ENCODE measurements at regions not wholly inside any gene's neighbourhood (a gene's known extent, or its start where the extent isn't known, plus 50 kb on each side); places are given as distances from the start of the nearest gene placed in this dataset.

DNA sequence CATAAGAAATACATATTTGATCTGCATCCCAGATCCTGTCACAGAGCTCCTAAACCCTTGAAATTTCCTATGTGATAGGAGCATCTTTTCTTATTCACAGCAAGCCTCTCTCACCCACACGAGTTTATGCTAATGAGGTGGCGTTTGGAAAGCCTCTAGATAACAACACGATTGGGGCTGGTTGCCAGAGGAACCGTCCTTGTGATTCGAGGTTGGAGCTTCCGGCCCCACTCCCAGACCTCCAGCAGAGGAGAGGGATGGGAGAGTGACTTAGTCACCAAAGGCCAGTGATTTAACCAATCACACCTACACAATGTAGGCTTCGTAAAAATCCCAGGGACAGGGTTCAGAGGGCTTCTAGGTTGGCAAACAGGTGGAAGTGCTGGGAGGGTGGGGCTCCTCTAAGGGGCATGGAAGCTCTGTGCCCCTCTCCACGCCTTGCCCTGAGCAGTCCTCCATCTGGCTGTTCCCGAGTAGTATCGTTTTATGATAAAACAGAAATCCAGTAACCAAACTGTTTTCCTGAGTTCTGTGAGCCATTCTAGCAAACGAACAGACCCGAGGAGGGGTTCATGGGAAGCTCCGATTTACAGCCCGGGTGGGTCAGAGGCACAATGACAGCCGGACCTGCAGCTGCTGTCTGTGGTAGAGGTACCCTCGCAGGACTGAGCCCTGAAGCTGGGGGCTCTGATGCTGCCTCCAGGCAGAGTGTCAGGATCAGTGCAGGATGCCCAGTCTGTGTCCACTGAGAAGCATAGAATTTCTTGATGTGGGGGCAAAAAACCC, 238.1 kb upstream of the ARID1B start:
- ATAC-seq (no peak), DNase-seq (no peak)
- Mint-ChIP-seq H3K4me3 (no peak overlapping the region), H3K27me3 (no peaks in the 10 kb centered on the region), H3K36me3 (ENCODE audit: low read depth) (no peaks in the 10 kb centered on the region), H3K9me3 (ENCODE audit: low read depth) (no peaks in the 10 kb centered on the region), H3K27ac (no peak overlapping the region), H3K4me1 (no peaks in the 10 kb centered on the region)
- intact Hi-C loops (cut with DNase I, micrococcal nuclease): no loop called here
- ChIA-PET POLR2A (no interaction called here), CTCF (interaction anchor here (1.0 kb wide), 1 partner anchor 27 kb away, joined by 4 read pairs; no protein-coding TSS in a partner anchor)

DNA sequence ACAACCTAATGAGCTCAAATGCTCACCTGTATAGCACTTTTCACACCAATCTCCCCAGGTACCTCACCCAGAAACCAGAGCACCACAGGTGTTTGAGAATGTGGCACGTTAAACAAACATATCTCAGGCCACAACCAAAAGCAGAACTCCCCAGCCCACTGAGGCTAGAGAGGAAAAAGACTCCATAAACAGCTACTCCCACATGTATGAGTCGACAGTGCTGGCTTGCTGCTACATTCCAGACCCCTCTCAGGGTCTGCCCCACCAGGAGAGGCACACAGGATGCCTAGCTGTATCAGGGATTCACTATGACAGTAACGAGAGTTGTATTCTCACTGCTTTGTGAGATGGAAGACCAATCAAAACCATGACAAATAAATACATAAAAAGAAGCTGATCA, 242.6 kb upstream of the ARID1B start:
- no peaks in the 10 kb centered on the region for H3K9me3 Mint-ChIP-seq (ENCODE audit: low read depth)
- no peaks in the 10 kb centered on the region for H3K36me3 Mint-ChIP-seq (ENCODE audit: low read depth)
- no peak overlapping the region for H3K4me3 Mint-ChIP-seq
- no peaks in the 10 kb centered on the region for H3K4me1 Mint-ChIP-seq
- ChIA-PET CTCF (no interaction called here), POLR2A (no interaction called here)
- H3K27ac Mint-ChIP-seq: no peak overlapping the region
- no peak for DNase-seq
- ATAC-seq: no peak
- intact Hi-C loops (cut with DNase I, micrococcal nuclease): no loop called here
- no peaks in the 10 kb centered on the region for H3K27me3 Mint-ChIP-seq

GRCh38 chr6:156533872-156534524, 243.2 kb upstream of the ARID1B start:
- Mint-ChIP-seq H3K27ac (no peak overlapping the region), H3K4me3 (no peak overlapping the region), H3K36me3 (ENCODE audit: low read depth) (no peaks in the 10 kb centered on the region), H3K27me3 (no peaks in the 10 kb centered on the region), H3K4me1 (no peaks in the 10 kb centered on the region), H3K9me3 (ENCODE audit: low read depth) (no peaks in the 10 kb centered on the region)
- ATAC-seq (no peak), DNase-seq (no peak)
- intact Hi-C loops (cut with DNase I, micrococcal nuclease): no loop called here
- CTCF ChIA-PET: no interaction called here
- POLR2A ChIA-PET: no interaction called here

DNA sequence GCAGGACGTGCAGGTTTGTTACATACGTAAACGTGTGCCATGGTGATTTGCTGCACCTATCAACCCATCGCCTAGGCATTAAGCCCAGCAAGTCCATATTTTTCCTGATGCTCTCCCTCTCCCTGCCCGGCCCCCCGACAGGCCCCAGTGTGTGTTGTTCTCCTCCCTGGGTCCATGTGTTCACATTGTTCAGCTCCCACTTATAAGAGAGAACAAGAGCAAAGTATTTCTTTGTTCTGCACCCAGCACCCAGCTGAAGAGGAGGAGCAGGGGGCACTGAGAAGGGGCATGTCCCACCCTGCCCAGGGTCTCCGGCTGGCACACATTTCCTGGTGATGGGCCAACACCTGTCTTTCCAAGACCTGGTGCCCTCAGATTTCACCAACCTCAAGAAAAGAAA, 251.1 kb upstream of the ARID1B start:
- Mint-ChIP-seq H3K4me3 (no peak overlapping the region), H3K4me1 (no peaks in the 10 kb centered on the region), H3K36me3 (ENCODE audit: low read depth) (no peaks in the 10 kb centered on the region), H3K27me3 (no peaks in the 10 kb centered on the region), H3K9me3 (ENCODE audit: low read depth) (no peaks in the 10 kb centered on the region), H3K27ac (no peak overlapping the region)
- intact Hi-C loops (cut with DNase I, micrococcal nuclease): no loop called here
- ChIA-PET CTCF (no interaction called here), POLR2A (no interaction called here)
- no peak for ATAC-seq
- DNase-seq: no peak

- ChIA-PET POLR2A (no interaction called here), CTCF (no interaction called here)
- ATAC-seq (no peak), DNase-seq (no peak)
- Mint-ChIP-seq H3K36me3 (ENCODE audit: low read depth) (no peaks in the 10 kb centered on the region), H3K9me3 (ENCODE audit: low read depth) (no peaks in the 10 kb centered on the region), H3K4me3 (no peak overlapping the region), H3K27ac (no peak overlapping the region), H3K4me1 (no peaks in the 10 kb centered on the region), H3K27me3 (no peaks in the 10 kb centered on the region)
- intact Hi-C loops (cut with DNase I, micrococcal nuclease): no loop called here
Observed at GRCh38 chr6:156525541-156525940, 251.6 kb upstream of the ARID1B start.

GRCh38 chr6:156519940-156520339, 257.2 kb upstream of the ARID1B start:
- intact Hi-C loops (cut with DNase I, micrococcal nuclease): no loop called here
- ChIA-PET POLR2A (no interaction called here), CTCF (no interaction called here)
- Mint-ChIP-seq H3K4me1 (no peaks in the 10 kb centered on the region), H3K27me3 (peaks cover 2% of the 10 kb centered on the region), H3K9me3 (ENCODE audit: low read depth) (peaks cover 5% of the 10 kb centered on the region), H3K4me3 (no peak overlapping the region), H3K27ac (no peak overlapping the region), H3K36me3 (ENCODE audit: low read depth) (no peaks in the 10 kb centered on the region)
- DNase-seq: no peak
- ATAC-seq: no peak

DNA sequence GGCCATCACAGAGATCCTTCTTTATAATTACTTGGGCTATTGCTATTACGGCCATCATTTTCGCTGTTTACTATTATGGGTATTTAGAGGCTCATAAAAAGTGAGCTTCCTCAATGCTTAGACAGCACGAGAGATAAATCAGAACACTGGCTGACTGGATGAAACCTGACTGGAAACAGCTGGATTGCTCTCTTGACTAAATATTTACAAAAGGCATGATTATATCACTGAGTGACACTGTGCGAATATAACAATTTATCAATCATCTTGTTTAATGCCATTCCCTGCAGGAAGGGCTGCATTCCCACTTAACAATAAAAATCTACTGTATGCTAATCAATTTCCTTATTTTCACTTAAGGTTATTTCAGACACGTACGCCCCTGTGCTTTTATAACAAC, 260.1 kb upstream of the ARID1B start:
- Mint-ChIP-seq H3K27ac (no peak overlapping the region), H3K36me3 (ENCODE audit: low read depth) (no peaks in the 10 kb centered on the region), H3K9me3 (ENCODE audit: low read depth) (peaks cover 5% of the 10 kb centered on the region), H3K4me1 (no peaks in the 10 kb centered on the region), H3K4me3 (no peak overlapping the region), H3K27me3 (peaks cover 2% of the 10 kb centered on the region)
- CTCF ChIA-PET: interaction anchor here (0.8 kb wide), 1 partner anchor 79 kb away, joined by 4 read pairs; no protein-coding TSS in a partner anchor
- POLR2A ChIA-PET: no interaction called here
- ATAC-seq (no peak), DNase-seq (no peak)
- intact Hi-C loops (cut with DNase I, micrococcal nuclease): no loop called here

GRCh38 chr6:156515242-156515641, 261.9 kb upstream of the ARID1B start:
- Mint-ChIP-seq H3K4me1 (no peaks in the 10 kb centered on the region), H3K9me3 (ENCODE audit: low read depth) (peaks cover 5% of the 10 kb centered on the region), H3K27me3 (peaks cover 4% of the 10 kb centered on the region), H3K36me3 (ENCODE audit: low read depth) (no peaks in the 10 kb centered on the region), H3K27ac (no peak overlapping the region), H3K4me3 (no peak overlapping the region)
- POLR2A ChIA-PET: no interaction called here
- no peak for DNase-seq
- CTCF ChIA-PET: no interaction called here
- intact Hi-C loops (cut with DNase I, micrococcal nuclease): no loop called here
- ATAC-seq: no peak

GRCh38 chr6:156513504-156513903, 263.7 kb upstream of the ARID1B start:
- H3K4me1 Mint-ChIP-seq: peaks cover 8% of the 10 kb centered on the region
- ChIA-PET CTCF (interaction anchor here (1.4 kb wide), 1 partner anchor 10 kb away, joined by 4 read pairs; no protein-coding TSS in a partner anchor), POLR2A (interaction anchor here (0.6 kb wide), 2 partner anchors 93 to 631 kb away, joined by 3 read pairs; no protein-coding TSS in a partner anchor)
- DNase-seq (no peak), ATAC-seq (no peak)
- H3K4me3 Mint-ChIP-seq: no peak overlapping the region
- H3K36me3 Mint-ChIP-seq (ENCODE audit: low read depth): no peaks in the 10 kb centered on the region
- no peak overlapping the region for H3K27ac Mint-ChIP-seq
- H3K27me3 Mint-ChIP-seq: peaks cover 8% of the 10 kb centered on the region
- intact Hi-C loops (cut with DNase I, micrococcal nuclease): no loop called here
- H3K9me3 Mint-ChIP-seq (ENCODE audit: low read depth): no peaks in the 10 kb centered on the region

DNA sequence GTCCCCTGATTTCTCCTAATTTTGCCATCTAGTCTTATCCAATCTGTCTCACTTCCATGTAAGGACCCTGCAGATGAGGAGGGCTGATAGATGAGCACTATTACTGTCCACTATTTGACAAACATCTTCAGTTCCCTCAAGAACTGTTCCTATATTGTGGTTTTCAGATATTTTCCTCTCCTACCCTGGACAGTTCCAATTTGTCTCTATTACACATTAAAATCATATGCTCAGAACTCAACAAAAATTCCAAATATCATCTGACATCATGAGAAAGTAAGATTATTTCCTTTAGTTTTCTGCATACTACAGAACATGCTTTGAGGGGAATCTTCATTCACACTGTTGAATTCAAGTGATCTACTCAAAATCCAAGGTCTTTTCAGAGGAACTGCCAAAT, 265.6 kb upstream of the ARID1B start:
- no peaks in the 10 kb centered on the region for H3K9me3 Mint-ChIP-seq (ENCODE audit: low read depth)
- H3K36me3 Mint-ChIP-seq (ENCODE audit: low read depth): no peaks in the 10 kb centered on the region
- DNase-seq (no peak), ATAC-seq (no peak)
- intact Hi-C loops (cut with DNase I, micrococcal nuclease): no loop called here
- H3K27ac Mint-ChIP-seq: no peak overlapping the region
- H3K4me3 Mint-ChIP-seq: no peak overlapping the region
- H3K27me3 Mint-ChIP-seq: peaks cover 10% of the 10 kb centered on the region
- peaks cover 8% of the 10 kb centered on the region for H3K4me1 Mint-ChIP-seq
- POLR2A ChIA-PET: no interaction called here
- CTCF ChIA-PET: interaction anchor here (0.6 kb wide), 1 partner anchor 318 kb away, joined by 3 read pairs; no protein-coding TSS in a partner anchor

DNA sequence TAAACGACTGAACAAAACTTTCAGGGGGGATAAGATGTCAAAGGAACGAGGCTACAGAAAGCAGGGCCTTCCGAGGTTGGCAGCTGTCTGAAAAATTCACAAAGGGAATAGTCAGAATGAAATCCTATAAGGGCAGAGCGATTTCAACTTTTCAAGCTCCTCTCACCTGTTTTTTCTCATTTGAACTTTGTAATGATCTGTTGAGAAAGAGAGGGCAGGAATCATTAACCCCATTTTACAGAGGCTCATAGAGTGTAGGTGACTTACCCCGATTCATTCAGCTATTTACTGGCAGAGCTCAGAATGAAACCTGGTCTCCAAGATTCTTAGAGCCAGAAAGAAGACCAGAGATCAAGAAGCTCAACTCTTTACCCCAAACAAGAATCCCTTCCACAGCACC, 266.1 kb upstream of the ARID1B start:
- Mint-ChIP-seq H3K4me3 (no peak overlapping the region), H3K4me1 (peaks cover 8% of the 10 kb centered on the region), H3K27me3 (peaks cover 10% of the 10 kb centered on the region), H3K27ac (no peak overlapping the region), H3K9me3 (ENCODE audit: low read depth) (no peaks in the 10 kb centered on the region), H3K36me3 (ENCODE audit: low read depth) (no peaks in the 10 kb centered on the region)
- ATAC-seq (no peak), DNase-seq (no peak)
- intact Hi-C loops (cut with DNase I, micrococcal nuclease): no loop called here
- ChIA-PET POLR2A (no interaction called here), CTCF (interaction anchor here (0.6 kb wide), 1 partner anchor 318 kb away, joined by 3 read pairs; no protein-coding TSS in a partner anchor)

GRCh38 chr6:156510242-156510641, 266.9 kb upstream of the ARID1B start:
- H3K36me3 Mint-ChIP-seq (ENCODE audit: low read depth): no peaks in the 10 kb centered on the region

More at GRCh38 chr6:156510242-156510641, 266.9 kb upstream of the ARID1B start:
- Mint-ChIP-seq H3K4me1 (peaks cover 8% of the 10 kb centered on the region), H3K4me3 (no peak overlapping the region), H3K27me3 (peaks cover 7% of the 10 kb centered on the region), H3K27ac (no peak overlapping the region), H3K9me3 (ENCODE audit: low read depth) (no peaks in the 10 kb centered on the region)
- POLR2A ChIA-PET: no interaction called here
- DNase-seq (no peak), ATAC-seq (no peak)
- intact Hi-C loops (cut with DNase I, micrococcal nuclease): no loop called here
- CTCF ChIA-PET: no interaction called here
